KMS-11 (cell line): ENCODE measurements at regions not wholly inside any gene's neighbourhood (a gene's known extent, or its start where the extent isn't known, plus 50 kb on each side); places are given as distances from the start of the nearest gene placed in this dataset.

ENCODE experiments used
- H2AFZ ChIP-seq: fragments of 200-600 bp; sonication (generic); 2 replicates; pipeline ENCODE4 v1.6.1; 2016; ENCODE audit warnings: antibody characterized with exemption, mixed run types, low read depth
- H3K27ac ChIP-seq: fragments of 200-600 bp; sonication (generic); 2 replicates; pipeline ENCODE4 v1.6.1; 2016; ENCODE audit warnings: mild to moderate bottlenecking, mixed run types
- H3K27me3 ChIP-seq: fragments of 200-600 bp; sonication (generic); 2 replicates; pipeline ENCODE4 v1.6.1; 2017; ENCODE audit warnings: mild to moderate bottlenecking, low read depth, mixed run types, moderate library complexity; ENCODE audit not compliant: insufficient read depth
- H3K36me3 ChIP-seq: fragments of 200-600 bp; sonication (generic); 2 replicates; pipeline ENCODE4 v1.6.1; 2017; ENCODE audit warnings: mild to moderate bottlenecking, mixed run types; ENCODE audit not compliant: insufficient read depth
- H3K4me1 ChIP-seq: fragments of 200-600 bp; sonication (generic); 2 replicates; pipeline ENCODE4 v1.6.1; 2016; ENCODE audit warnings: mild to moderate bottlenecking, low read depth, mixed run types; ENCODE audit not compliant: poor library complexity, severe bottlenecking
- H3K4me2 ChIP-seq: fragments of 200-600 bp; sonication (generic); 2 replicates; pipeline ENCODE4 v1.7.0; 2016; ENCODE audit warnings: mild to moderate bottlenecking, mixed run types
- H3K4me3 ChIP-seq: fragments of 200-600 bp; sonication (generic); IDR thresholded peaks from 2 replicates; pipeline ENCODE4 v1.6.1; 2017; ENCODE audit warnings: low read depth, low read length, mixed read lengths; ENCODE audit not compliant: insufficient read depth
- H3K79me2 ChIP-seq: fragments of 200-600 bp; sonication (generic); 2 replicates; pipeline ENCODE4 v1.6.1; 2016; ENCODE audit warnings: low read depth, mixed run types; ENCODE audit not compliant: insufficient read depth
- H3K9ac ChIP-seq: fragments of 200-600 bp; sonication (generic); 2 replicates; pipeline ENCODE4 v1.6.1; 2016; ENCODE audit warnings: mild to moderate bottlenecking, mixed run types
- H4K20me1 ChIP-seq: fragments of 200-600 bp; sonication (generic); 2 replicates; pipeline ENCODE4 v1.6.1; 2016; ENCODE audit warnings: mild to moderate bottlenecking, mixed run types; ENCODE audit not compliant: insufficient read depth
- CTCF ChIP-seq: fragments of 200-600 bp; sonication (generic); conservative IDR thresholded peaks from 2 replicates; pipeline ENCODE4 v1.6.1; 2017; ENCODE audit warnings: low read depth, mild to moderate bottlenecking, antibody characterized with exemption, low read length, moderate library complexity, mixed read lengths

- Histone ChIP-seq H3K4me1 (no peaks in the 10 kb centered on the region), H3K4me3 (no peak overlapping the region), H4K20me1 (no peaks in the 10 kb centered on the region), H3K36me3 (no peaks in the 10 kb centered on the region), H3K27me3 (no peaks in the 10 kb centered on the region), H3K9ac (no peak overlapping the region), H3K79me2 (no peaks in the 10 kb centered on the region), H3K27ac (no peak overlapping the region), H2AFZ (no peak overlapping the region), H3K4me2 (no peak overlapping the region)
- TF ChIP-seq CTCF = no peak
Observed at GRCh38 chr2:220269367-220269766, 641.9 kb downstream of the SLC4A3 start.

GRCh38 chr2:220270481-220271070 lies 643.1 kb downstream of the SLC4A3 start:
- H4K20me1 ChIP-seq = no peaks in the 10 kb centered on the region
- H3K27ac ChIP-seq = no peak overlapping the region
- no peak overlapping the region for H3K4me2 ChIP-seq
- no peak overlapping the region for H3K4me3 ChIP-seq
- no peaks in the 10 kb centered on the region for H3K79me2 ChIP-seq
- no peaks in the 10 kb centered on the region for H3K36me3 ChIP-seq
- no peaks in the 10 kb centered on the region for H3K4me1 ChIP-seq
- TF ChIP-seq CTCF = no peak
- no peak overlapping the region for H2AFZ ChIP-seq
- H3K27me3 ChIP-seq = no peaks in the 10 kb centered on the region
- H3K9ac ChIP-seq = no peak overlapping the region

GRCh38 chr2:220272656-220273055 lies 645.2 kb downstream of the SLC4A3 start:
- H3K79me2 ChIP-seq = no peaks in the 10 kb centered on the region
- H3K27ac ChIP-seq = no peak overlapping the region
- TF ChIP-seq CTCF = no peak

GRCh38 chr2:220273082-220273481 lies 645.7 kb downstream of the SLC4A3 start:
- Histone ChIP-seq H3K27me3 (no peaks in the 10 kb centered on the region), H4K20me1 (no peaks in the 10 kb centered on the region), H3K4me1 (no peaks in the 10 kb centered on the region), H3K9ac (no peak overlapping the region), H3K4me2 (no peak overlapping the region), H2AFZ (no peak overlapping the region), H3K79me2 (no peaks in the 10 kb centered on the region), H3K4me3 (no peak overlapping the region), H3K27ac (no peak overlapping the region), H3K36me3 (no peaks in the 10 kb centered on the region)
- TF ChIP-seq CTCF = no peak

More at GRCh38 chr2:220272656-220273055, 645.2 kb downstream of the SLC4A3 start:
- no peaks in the 10 kb centered on the region for H3K27me3 ChIP-seq
- no peaks in the 10 kb centered on the region for H3K36me3 ChIP-seq
- H4K20me1 ChIP-seq = no peaks in the 10 kb centered on the region
- H2AFZ ChIP-seq = no peak overlapping the region
- H3K4me1 ChIP-seq = no peaks in the 10 kb centered on the region
- H3K9ac ChIP-seq = no peak overlapping the region
- no peak overlapping the region for H3K4me3 ChIP-seq
- H3K4me2 ChIP-seq = no peak overlapping the region
